CD14-positive monocyte (primary cell): ENCODE measurements at regions not wholly inside any gene's neighbourhood (a gene's known extent, or its start where the extent isn't known, plus 50 kb on each side); places are given as distances from the start of the nearest gene placed in this dataset.

ENCODE experiments used
- DNase-seq, 3 donors: peaks; one replicate each; pipeline ENCODE4 v3.0.0-alpha.2; 2011 to 2022
- H2AFZ ChIP-seq: 2 replicates; pipeline ENCODE4 v1.6.0; 2012; ENCODE audit warnings: mild to moderate bottlenecking, low read depth, low read length, inconsistent platforms; ENCODE audit not compliant: insufficient read depth, poor library complexity, severe bottlenecking
- H3K27ac ChIP-seq, 2 donors: 1 replicate in 1 of 2; 2 replicates in 1 of 2; pipeline ENCODE4 v1.5.1; 2012 to 2013; ENCODE audit warnings: low read length in 2 of 2, control low read depth in 1 of 2, inconsistent platforms in 1 of 2, low read depth in 1 of 2, mild to moderate bottlenecking in 1 of 2
- H3K27me3 ChIP-seq, 2 donors: one replicate each; pipeline versions ENCODE4 v1.6.0 to v1.6.1; 2011 to 2013; ENCODE audit warnings: low read length in 2 of 2; ENCODE audit not compliant: control insufficient read depth in 2 of 2, insufficient read depth in 2 of 2
- H3K36me3 ChIP-seq, 2 donors: replicated peaks in 1 of 2; 1 replicate in 1 of 2; 2 replicates in 1 of 2; pipeline versions ENCODE4 v1.5.1 to v1.6.1; 2012 to 2013; ENCODE audit warnings: low read length in 2 of 2, control low read depth in 1 of 2, inconsistent platforms in 1 of 2, mild to moderate bottlenecking in 1 of 2; ENCODE audit not compliant: insufficient read depth in 2 of 2, control insufficient read depth in 1 of 2
- H3K4me1 ChIP-seq, 2 donors: 1 replicate in 1 of 2; 2 replicates in 1 of 2; pipeline versions ENCODE4 v1.5.1 to v1.6.1; 2012 to 2013; ENCODE audit warnings: low read length in 2 of 2, control low read depth in 1 of 2, inconsistent platforms in 1 of 2, mild to moderate bottlenecking in 1 of 2, moderate library complexity in 1 of 2; ENCODE audit not compliant: insufficient read depth in 2 of 2, control insufficient read depth in 1 of 2
- H3K4me2 ChIP-seq: replicated peaks from 2 replicates; pipeline ENCODE3; 2012; ENCODE audit warnings: low read length, moderate library complexity, mild to moderate bottlenecking; ENCODE audit not compliant: poor library complexity, severe bottlenecking; ENCODE audit errors: extremely low read depth
- H3K4me3 ChIP-seq, 3 experiments: fragments of 200-600 bp in 1 of 3; sonication (generic) in 1 of 3; replicated peaks in 1 of 3; 1 replicate in 2 of 3; 2 replicates in 1 of 3; pipeline ENCODE4 v1.5.1; 2011 to 2013; ENCODE audit warnings: low read length in 3 of 3, mild to moderate bottlenecking in 3 of 3, control low read depth in 2 of 3, low read depth in 2 of 3, inconsistent platforms in 1 of 3, moderate library complexity in 1 of 3
- H3K79me2 ChIP-seq: 2 replicates; pipeline ENCODE4 v1.6.0; 2012; ENCODE audit warnings: mild to moderate bottlenecking, control low read depth, inconsistent platforms, low read length, moderate library complexity; ENCODE audit not compliant: insufficient read depth
- H3K9ac ChIP-seq: 2 replicates; pipeline ENCODE4 v1.6.0; 2017; ENCODE audit warnings: low read length, mild to moderate bottlenecking; ENCODE audit not compliant: insufficient read depth, poor library complexity, severe bottlenecking
- H3K9me3 ChIP-seq, 2 donors: replicated peaks in 1 of 2; 1 replicate in 1 of 2; 2 replicates in 1 of 2; pipeline versions ENCODE4 v1.5.1 to v1.6.1; 2012 to 2013; ENCODE audit warnings: low read length in 2 of 2, control low read depth in 1 of 2; ENCODE audit not compliant: control insufficient read depth in 1 of 2, insufficient read depth in 1 of 2
- H4K20me1 ChIP-seq: 2 replicates; pipeline ENCODE4 v1.6.0; 2012; ENCODE audit warnings: mild to moderate bottlenecking, low read length, control low read depth, moderate library complexity; ENCODE audit not compliant: insufficient read depth
- H3K27ac Mint-ChIP-seq, 7 donors: one replicate each; pipeline ENCODE4 v1.8.0; 2020; ENCODE audit warnings: mild to moderate bottlenecking in 7 of 7, mixed read lengths in 7 of 7, moderate library complexity in 6 of 7, inconsistent platforms in 2 of 7
- H3K27me3 Mint-ChIP-seq, 3 donors: one replicate each; pipeline ENCODE4 v1.8.0; 2021 to 2022; ENCODE audit warnings: low read depth in 3 of 3, mild to moderate bottlenecking in 3 of 3, mixed read lengths in 3 of 3, moderate library complexity in 3 of 3, inconsistent platforms in 1 of 3
- H3K36me3 Mint-ChIP-seq, 2 donors: one replicate each; pipeline ENCODE4 v1.8.0; 2020; ENCODE audit warnings: mixed read lengths in 2 of 2, inconsistent platforms in 1 of 2, mild to moderate bottlenecking in 1 of 2
- H3K4me1 Mint-ChIP-seq: one replicate; pipeline ENCODE4 v1.8.0; 2020; ENCODE audit warnings: mild to moderate bottlenecking, mixed read lengths
- H3K4me3 Mint-ChIP-seq, 2 donors: one replicate each; pipeline ENCODE4 v1.8.0; 2020; ENCODE audit warnings: mild to moderate bottlenecking in 2 of 2, mixed read lengths in 2 of 2, moderate library complexity in 1 of 2
- H3K9me3 Mint-ChIP-seq, 7 donors: one replicate each; pipeline ENCODE4 v1.8.0; 2020 to 2022; ENCODE audit warnings: mixed read lengths in 7 of 7, mild to moderate bottlenecking in 6 of 7, moderate library complexity in 6 of 7, inconsistent platforms in 2 of 7
- WGBS: methylation state at CpG from one replicate; pipeline ENCODE4 v1.1.5; 2013; ENCODE audit warnings: missing lambda C conversion rate; ENCODE audit not compliant: insufficient coverage; 5-methylcytosine and 5-hydroxymethylcytosine counted together
- intact Hi-C, 2 donors: fragments of 100-400 bp; cut with micrococcal nuclease; formaldehyde crosslinking; loops; one replicate each; pipeline versions ENCODE4 v1.15.0 to v1.15.1; 2023
- TF ChIP-seq, protein P1 (sequence below): fragments of 200-600 bp; IDR thresholded peaks from one replicate; pipeline ENCODE4 v1.8.0; 2022; ENCODE audit warnings: antibody characterized with exemption, mild to moderate bottlenecking

DNA sequence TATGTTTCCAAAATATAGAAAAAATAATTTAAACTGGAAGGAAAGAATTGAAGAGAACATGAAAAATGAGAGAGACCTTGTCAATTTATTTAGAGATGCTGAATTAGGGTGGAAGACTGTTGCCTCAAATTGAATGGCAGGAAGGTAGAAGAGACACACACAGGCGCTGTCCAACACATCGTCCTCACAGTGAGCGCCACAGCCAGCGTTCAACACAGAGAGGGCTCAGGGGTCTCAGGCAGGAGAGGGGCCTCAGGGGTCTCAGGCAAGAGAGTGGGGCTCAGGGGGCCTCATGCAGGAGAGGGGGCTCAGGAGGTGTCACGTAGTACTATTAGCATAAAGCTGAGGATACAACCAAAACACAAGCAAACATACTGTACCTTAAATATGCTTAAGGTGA lies 65.7 kb downstream of the TMEM18 start:
- Histone ChIP-seq H3K27me3 (no peaks in the 10 kb centered on the region), H4K20me1 (no peaks in the 10 kb centered on the region)
- WGBS = 80% methylated on average over 2 of the region's 5 CpGs

DNA sequence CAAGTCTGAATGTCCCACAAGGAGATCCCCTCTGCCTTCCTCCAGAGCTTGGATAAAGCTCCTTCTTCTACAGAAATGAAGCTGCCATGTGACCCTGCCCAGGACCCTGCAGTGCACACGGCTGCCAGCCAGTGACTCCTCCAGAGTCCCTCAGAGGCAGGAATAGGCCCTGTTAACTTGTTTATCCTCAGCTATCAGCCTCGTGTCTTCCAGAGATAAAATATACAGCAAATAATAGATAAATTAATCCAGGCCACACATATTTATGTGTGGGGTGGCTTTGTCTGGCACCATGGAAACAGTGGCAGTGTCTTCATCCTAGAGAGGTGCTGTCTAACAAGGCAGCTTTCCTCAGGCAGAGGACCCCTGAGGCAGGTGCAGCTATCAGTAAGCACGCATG lies 66.7 kb downstream of the TMEM18 start:
- no peaks in the 10 kb centered on the region for H3K36me3 Mint-ChIP-seq
- no peak overlapping the region for H3K27ac Mint-ChIP-seq
- no peaks in the 10 kb centered on the region for H3K27me3 ChIP-seq
- no peaks in the 10 kb centered on the region for H3K9me3 Mint-ChIP-seq
- H3K9ac ChIP-seq = no peak overlapping the region
- no peaks in the 10 kb centered on the region for H3K79me2 ChIP-seq
- H4K20me1 ChIP-seq = no peaks in the 10 kb centered on the region
- H3K9me3 ChIP-seq = no peaks in the 10 kb centered on the region
- H3K4me2 ChIP-seq = no peak overlapping the region
- DNase-seq = no peak
- H3K4me3 Mint-ChIP-seq = peak overlapping the region in 1 of 2 donors; percentile 22
- intact Hi-C loops = no loop called here
- no peaks in the 10 kb centered on the region for H3K4me1 ChIP-seq
- H3K4me3 ChIP-seq = no peak overlapping the region
- 100% methylated on average over 1 of the region's 3 CpGs for WGBS
- H3K36me3 ChIP-seq = no peaks in the 10 kb centered on the region
- no peak overlapping the region for H3K27ac ChIP-seq
- no peaks in the 10 kb centered on the region for H3K4me1 Mint-ChIP-seq
- peaks cover 0 to 2% (median 2%) of the 10 kb centered on the region in 3 donors for H3K27me3 Mint-ChIP-seq
- TF ChIP-seq, protein P1, sequence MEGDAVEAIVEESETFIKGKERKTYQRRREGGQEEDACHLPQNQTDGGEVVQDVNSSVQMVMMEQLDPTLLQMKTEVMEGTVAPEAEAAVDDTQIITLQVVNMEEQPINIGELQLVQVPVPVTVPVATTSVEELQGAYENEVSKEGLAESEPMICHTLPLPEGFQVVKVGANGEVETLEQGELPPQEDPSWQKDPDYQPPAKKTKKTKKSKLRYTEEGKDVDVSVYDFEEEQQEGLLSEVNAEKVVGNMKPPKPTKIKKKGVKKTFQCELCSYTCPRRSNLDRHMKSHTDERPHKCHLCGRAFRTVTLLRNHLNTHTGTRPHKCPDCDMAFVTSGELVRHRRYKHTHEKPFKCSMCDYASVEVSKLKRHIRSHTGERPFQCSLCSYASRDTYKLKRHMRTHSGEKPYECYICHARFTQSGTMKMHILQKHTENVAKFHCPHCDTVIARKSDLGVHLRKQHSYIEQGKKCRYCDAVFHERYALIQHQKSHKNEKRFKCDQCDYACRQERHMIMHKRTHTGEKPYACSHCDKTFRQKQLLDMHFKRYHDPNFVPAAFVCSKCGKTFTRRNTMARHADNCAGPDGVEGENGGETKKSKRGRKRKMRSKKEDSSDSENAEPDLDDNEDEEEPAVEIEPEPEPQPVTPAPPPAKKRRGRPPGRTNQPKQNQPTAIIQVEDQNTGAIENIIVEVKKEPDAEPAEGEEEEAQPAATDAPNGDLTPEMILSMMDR = no peak
- H2AFZ ChIP-seq = no peak overlapping the region

More for the DNA sequence above, 65.7 kb downstream of the TMEM18 start:
- Histone ChIP-seq H2AFZ (no peak overlapping the region), H3K4me2 (no peak overlapping the region), H3K9ac (no peak overlapping the region), H3K36me3 (no peaks in the 10 kb centered on the region), H3K79me2 (no peaks in the 10 kb centered on the region), H3K4me1 (no peaks in the 10 kb centered on the region), H3K9me3 (no peaks in the 10 kb centered on the region), H3K27ac (no peak overlapping the region), H3K4me3 (no peak overlapping the region)
- intact Hi-C loops = no loop called here
- Mint-ChIP-seq H3K36me3 (no peaks in the 10 kb centered on the region), H3K27ac (no peak overlapping the region), H3K4me1 (no peaks in the 10 kb centered on the region), H3K4me3 (no peak overlapping the region), H3K9me3 (no peaks in the 10 kb centered on the region), H3K27me3 (peaks cover 0 to 4% (median 2%) of the 10 kb centered on the region in 3 donors)
- TF ChIP-seq, protein P1 = no peak
- no peak for DNase-seq
